ENCODE measurements at regions not wholly inside any gene's neighbourhood (a gene's known extent, or its start where the extent isn't known, plus 50 kb on each side); places are given as distances from the start of the nearest gene placed in this dataset.

- TF ChIP-seq POLR2A (IDR thresholded peaks at IDR 0.05) = no peak
- TF ChIP-seq, protein P1, sequence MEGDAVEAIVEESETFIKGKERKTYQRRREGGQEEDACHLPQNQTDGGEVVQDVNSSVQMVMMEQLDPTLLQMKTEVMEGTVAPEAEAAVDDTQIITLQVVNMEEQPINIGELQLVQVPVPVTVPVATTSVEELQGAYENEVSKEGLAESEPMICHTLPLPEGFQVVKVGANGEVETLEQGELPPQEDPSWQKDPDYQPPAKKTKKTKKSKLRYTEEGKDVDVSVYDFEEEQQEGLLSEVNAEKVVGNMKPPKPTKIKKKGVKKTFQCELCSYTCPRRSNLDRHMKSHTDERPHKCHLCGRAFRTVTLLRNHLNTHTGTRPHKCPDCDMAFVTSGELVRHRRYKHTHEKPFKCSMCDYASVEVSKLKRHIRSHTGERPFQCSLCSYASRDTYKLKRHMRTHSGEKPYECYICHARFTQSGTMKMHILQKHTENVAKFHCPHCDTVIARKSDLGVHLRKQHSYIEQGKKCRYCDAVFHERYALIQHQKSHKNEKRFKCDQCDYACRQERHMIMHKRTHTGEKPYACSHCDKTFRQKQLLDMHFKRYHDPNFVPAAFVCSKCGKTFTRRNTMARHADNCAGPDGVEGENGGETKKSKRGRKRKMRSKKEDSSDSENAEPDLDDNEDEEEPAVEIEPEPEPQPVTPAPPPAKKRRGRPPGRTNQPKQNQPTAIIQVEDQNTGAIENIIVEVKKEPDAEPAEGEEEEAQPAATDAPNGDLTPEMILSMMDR (IDR thresholded peaks at IDR 0.05) = no peak
These were observed 71.5 kb upstream of the PPP2R2D start for GRCh38 chr10:131829156-131829930.

Measured in body of pancreas (tissue), 4 donors.